Inflammatory macrophage treated with lipopolysaccharide for 4 hours (primary cell): ENCODE measurements at regions not wholly inside any gene's neighbourhood (a gene's known extent, or its start where the extent isn't known, plus 50 kb on each side); places are given as distances from the start of the nearest gene placed in this dataset.
"Not testable (repeated sequence)": the region's sequence is repeated elsewhere in the genome, so short reads cannot be mapped to it uniquely, and the experiment has no call there.

ENCODE experiments used
- DNase-seq: peaks from one replicate; pipeline ENCODE4 v3.0.0-alpha.2; 2020

DNA sequence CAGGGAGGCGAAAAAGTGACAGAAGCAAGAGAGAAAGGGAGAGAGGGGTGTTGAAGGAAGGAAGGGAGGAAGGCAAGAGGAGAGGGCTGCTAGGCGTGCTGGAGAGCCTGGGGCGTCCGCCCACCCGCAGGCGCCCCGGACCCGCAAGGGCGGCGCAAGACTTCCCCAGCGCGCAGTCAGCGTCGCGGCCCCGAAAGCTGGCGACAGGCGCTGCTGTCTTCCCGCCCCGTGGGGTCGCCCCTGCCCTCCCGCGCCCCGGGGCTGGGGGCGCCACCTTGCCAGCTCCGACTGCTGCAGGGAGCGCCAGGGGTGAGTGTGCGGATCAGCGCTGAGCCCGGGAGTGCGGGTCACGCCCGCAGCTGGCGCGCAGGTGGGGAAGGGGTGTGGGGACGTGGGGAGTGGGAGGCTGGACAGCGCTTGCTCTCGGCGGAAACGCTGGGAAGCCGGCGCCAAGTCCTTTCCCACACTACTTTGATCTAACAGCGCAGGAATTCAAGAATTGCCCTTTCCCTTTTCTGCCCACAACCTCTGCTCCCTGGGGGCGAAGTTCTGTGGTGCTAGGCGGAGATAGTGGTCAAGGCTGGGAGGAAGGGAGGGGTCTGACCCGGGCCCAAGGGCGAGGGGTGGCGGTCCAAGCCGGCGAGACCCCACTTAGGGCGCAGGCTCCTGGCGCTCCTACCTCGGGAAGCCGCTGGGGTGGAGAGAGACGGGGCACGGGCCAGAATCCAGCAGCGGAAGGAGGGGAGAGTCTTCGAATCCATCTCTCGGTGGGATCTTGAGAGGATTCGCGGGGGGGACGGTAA lies 266.1 kb downstream of the CGGBP1 start, which contains the start of gene HTR1F:
Gene HTR1F (plus strand): TSS at position 173 of the 803 bp plus-strand sequence.
- no peak for DNase-seq

DNA sequence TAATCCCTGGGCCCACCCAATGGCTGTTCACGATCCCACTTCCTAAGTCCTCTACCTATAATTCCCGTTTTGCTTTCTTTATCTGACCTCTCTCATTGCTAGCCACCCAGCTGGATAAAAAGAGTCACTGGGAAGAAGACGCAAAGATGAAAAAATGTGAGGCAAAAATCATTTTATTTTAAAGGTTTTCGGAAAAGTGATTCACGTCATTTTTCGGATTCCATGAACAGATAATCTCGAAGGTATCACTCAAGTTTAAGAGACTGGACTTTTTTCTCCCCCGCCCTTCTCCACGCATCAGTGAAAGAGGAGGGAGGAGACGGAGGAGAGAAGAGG lies 266.6 kb downstream of the CGGBP1 start:
- DNase-seq = no peak

DNA sequence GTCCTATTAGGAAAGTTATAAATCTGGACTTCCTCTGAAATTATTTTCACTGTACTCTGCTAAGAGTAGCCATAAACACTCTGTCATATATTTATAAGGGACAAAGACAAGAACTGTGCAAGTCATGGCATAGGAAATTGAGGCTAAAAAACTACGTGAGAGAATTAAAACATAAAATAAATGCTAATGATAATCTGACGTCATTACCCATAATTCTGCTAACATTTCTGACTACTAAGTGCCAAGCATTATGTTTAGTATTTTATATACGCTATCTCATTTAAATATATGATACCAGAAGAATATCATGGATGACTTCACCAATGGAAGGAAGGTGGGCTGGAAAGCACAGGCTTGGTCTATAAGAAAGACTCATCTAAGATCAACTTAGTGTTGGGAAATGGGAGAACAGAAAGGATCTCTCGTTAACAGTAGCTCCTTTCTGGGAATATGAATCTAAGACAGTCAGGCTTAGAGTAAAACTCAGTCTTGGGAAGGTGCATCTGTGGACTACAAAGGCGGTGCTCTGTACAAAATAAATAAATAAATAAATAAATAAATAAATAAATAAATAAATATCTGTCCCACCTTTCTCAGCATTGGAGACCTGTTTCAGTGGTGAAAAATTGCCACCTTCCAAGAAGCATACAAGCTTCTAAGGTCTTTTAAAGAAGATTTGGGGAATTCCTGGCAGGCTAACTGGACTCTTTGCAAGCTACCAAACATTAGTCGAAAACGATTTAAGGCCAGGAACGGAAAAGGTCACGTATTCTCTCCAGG lies 267.4 kb downstream of the CGGBP1 start:
- DNase-seq = no peak

DNA sequence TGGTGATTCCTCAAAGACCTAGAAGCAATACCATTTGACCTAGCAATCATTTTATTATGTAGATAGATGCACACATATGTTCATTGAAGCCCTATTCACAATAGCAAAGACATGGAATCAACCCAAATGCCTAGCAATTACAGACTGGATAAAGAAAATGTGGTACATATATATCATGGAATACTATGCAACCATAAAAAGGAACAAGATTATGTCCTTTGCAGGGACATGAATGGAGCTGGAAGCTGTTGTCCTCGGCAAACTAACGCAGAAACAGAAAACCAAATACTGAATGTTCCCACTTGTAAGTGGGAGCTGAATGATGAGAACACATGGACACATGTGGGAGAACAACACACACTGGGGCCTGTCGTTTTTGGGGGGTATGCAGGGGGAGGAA lies 269.8 kb downstream of the CGGBP1 start:
- DNase-seq = not testable (repeated sequence)

DNA sequence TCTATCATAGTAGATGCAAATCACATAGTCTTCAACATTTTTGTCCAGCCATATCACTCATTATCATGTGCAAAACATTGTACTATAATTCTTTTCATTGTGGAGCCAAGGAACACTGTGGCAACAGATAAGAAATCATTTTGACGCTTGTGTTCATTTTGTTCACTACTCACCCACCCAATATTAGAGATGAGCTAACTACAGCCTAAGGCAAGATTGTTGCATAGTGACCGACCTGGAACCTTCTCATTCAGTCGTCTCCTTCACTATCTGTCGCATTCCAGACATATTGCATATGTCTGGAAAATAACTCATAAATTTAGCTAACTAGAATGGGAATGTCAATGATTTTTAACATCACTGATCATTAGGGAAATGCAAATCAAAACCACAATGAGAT lies 270.3 kb downstream of the CGGBP1 start:
- DNase-seq = no peak

DNA sequence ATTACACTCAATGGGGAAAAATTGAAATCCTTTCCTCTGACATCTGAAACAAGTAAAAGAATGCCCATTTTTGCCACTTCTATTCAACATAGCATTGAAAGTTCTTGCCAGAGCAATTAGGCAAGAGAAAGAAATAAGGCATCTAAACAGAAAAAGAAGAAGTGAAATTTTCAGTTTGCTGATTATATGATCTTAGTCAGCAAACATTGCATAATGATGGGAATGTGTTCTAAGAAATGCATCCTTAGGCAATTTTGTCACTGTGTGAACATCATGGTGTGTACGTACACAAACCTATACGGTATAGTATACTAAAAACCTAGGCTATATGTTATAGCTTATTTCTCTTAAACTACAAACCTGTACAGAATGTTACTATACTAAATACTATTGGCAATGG lies 278.0 kb downstream of the CGGBP1 start:
- peak; percentile 95 for DNase-seq

DNA sequence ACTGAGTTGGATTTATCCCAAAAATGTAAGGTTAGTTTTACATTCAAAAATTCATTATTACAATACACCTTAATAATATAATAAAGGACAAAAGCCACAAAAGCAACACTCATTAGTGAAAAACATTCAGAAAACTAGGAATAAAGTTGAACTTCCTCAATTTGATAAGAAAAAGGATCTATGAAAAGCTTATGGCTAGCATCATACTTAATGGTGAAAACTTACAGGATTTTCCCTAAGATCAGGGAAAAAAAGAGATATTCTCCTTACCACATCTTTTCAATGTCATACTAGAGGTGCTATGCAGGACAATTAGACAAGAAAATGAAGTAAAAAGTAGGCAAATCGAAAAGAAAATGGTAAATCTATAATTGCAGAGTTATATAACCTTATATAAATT lies 279.9 kb downstream of the CGGBP1 start:
- DNase-seq = peak; percentile 21

DNA sequence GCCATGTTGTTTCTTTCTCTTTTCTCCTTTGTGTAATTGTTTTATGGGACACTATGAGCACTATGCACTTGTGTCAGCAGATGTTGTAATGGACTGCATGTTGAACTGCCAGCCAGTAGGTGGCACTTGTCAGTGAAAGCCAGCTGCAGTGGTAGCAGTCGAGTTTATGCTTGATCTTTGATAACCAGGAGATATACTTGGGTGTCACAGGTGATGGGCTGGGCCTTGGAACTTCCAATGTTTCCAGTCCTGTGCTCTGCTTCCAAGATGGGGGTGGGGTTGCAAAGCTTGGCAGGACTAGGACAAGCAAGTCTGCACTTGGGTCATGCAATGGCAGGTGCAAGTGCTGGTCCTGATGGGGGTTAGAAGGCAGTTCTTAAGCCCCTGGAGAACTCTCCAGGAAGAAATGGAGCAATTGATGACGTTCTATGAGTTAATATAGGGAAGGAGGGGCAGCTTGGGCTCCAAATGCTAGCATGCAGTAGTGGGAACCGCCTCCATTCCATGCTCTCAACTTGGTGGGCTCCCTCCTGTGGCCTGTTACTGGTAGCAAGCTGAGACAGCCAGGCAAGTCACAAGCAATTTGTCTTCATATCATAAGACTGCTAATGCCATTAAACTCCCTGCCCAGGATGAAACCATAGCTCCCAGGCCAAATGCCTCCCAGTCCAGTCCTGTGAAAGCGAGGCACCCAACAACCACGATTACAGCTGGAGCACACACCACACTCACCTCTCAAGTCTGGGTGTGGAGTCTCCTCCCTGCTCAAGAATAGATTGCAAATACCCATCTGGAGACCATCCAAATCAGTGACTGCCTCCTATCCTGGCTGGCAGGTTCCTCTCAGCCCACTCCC lies 287.2 kb downstream of the CGGBP1 start:
- DNase-seq = peak; percentile 64

DNA sequence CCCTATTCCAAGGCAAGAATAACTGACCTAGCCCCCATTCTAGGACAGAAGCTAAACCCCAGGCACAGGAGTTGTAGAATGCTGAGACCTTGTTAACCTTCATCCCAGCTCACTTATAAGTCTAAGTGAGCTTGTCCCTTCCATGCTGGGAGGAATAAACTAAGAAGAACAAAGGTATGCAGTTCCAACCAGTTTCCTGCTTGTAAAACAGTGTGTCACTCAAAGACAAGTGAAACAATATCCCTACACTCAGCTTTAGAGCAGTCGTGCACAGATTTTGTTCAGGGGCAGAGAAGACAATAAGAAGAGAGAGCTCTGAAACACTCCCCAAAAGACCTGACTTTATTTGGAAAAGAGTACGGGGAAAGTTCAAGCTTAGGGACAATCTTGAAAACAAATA lies 292.1 kb downstream of the CGGBP1 start:
- DNase-seq = no peak

DNA sequence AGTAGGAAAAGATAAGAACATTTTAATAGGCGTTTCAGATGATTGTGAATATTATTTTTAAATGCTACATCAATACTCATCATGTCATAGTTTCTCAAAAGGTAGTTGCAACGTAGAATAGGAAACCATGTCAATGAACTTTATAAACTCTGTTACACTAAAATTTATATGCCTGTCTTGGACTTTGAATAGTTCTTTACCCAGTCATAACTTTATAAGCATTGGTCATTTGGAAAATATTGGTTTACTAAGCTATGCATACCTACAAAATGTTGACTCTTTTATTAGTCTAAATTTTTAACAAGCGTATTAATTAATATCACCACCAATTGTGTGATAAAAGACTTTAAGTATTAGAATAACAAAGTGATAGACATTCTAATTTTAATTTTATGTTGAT lies 293.5 kb downstream of the CGGBP1 start:
- DNase-seq = no peak

DNA sequence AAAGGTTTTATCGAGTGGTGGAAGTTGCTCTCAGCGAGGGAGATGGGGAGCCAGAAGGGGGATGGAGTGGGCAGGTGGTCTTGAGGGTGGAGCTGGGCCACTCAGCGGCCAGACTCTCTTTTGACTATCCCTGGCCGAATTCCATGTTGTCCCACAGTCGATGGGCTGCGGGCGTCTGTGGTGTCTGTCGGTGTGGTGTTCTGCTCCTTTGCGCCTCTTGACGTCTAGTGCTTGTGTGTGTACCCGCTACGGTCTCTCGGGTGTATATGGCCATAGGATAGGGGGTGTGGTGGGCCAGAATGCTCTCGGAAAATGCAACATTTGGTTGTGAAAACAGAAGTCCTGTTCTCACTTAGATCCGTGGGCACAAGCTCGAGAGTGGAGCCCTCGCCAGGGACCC lies 297.0 kb downstream of the CGGBP1 start:
- no peak for DNase-seq

DNA sequence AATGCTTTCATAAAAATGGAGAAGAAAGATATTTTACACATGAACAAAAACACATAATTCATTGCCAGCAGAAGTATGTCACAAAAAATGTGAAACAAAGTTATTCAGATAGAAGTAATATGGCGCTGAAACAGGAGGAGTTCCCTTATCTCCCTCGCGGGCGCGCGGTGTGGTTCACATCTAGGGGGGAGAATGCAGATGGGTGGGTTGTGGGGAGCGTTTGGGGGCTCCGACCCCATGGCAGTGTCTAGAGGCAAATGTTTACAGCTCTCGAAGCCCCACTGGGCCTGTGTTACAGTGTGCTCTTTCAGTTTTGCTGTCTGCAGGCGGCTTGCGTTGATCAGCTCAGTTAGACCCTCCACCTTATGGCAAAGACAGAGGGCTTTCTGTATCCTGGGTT lies 297.5 kb downstream of the CGGBP1 start:
- no peak for DNase-seq

DNA sequence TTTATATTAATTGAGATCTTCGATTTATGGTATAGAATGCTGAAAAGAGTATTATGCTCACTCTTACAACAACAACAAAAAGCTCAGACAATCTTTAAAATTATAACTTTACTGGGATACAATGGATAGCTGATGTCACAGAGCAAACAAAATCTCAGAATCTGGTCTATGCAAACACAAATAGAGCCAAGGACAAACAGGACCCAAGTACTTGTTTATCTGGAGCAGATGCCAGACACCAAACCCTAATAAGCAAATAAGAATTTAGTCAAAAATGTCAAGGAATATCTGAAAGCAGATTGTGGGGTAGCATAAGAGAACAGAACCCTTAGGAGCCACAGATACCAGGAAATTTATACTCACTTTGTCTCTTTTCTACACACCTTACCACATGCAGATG lies 302.2 kb downstream of the CGGBP1 start:
- DNase-seq = no peak

DNA sequence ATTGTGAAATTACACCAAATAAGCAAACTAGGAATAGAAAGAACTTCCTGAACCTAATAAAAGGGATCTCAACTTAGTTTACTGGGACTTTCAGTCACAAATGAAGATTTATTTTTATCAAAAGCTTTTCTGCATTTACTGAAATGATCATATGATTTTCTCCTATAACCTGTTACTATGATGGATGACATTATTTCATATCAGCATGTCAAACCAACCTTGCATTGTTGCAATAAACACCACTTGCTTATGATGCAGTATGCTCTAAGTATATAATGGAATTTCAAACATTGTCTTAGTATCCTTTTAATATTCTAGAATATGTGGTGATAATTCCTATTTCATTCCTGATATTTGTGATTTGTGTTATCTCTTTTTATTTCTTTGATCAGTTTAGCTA lies 303.0 kb downstream of the CGGBP1 start:
- no peak for DNase-seq

DNA sequence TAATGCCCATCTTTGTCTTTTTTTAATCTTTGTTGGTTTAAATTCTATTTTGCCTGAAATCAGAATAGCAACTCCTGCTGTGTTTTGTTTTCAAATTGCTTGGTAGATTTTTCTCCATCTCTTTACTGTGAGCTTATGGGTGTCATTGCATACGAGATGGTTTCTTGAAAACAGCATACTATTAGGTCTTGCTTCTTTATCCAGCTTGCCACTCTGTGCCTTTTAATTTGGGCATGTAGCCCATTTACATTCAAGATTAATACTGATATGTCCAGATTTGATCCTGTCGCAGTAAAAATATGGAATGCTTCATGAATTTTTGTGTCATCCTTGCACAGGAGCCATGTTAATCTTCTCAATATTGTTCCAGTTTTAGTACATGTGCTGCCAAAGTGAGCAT lies 316.6 kb downstream of the CGGBP1 start:
- DNase-seq = no peak

DNA sequence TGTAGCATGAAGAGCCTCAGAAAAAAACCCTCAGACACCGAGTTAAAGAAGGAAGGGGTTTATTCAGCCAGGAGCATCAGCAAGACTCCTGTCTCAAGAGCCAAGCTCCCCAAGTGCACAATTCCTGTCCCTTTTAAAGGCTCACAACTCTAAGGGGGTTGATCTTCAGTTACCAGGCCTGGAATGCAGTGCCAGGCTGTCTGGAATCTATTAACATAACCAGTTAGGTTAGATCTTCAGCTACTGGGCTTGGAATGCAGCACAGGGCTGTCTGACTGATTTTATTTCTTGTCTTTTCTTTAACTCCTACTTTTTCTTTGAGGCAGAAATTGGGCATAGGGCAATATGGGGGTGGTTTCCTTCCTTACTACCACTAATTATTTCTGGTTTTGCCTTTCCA lies 317.9 kb downstream of the CGGBP1 start:
- not testable (repeated sequence) for DNase-seq

DNA sequence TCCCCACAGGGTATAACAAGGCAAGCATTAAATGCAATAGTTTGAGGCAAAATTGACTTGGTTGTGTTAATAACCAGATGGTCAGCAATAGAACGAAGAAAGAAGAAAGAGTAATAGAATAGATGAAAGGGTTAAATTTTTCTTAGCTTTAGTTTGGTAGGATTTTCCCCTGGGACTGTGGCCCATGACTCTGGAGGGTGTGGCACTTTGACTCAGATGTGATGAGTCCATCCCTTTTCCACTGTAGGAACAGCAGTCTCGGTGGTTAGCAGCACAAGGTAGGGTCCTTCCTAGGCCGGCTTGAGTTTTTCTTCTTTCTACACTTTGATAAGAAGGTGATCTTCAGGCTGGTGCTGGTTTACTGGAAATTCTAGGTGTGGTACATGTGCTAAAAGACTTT lies 321.0 kb downstream of the CGGBP1 start:
- not testable (repeated sequence) for DNase-seq

DNA sequence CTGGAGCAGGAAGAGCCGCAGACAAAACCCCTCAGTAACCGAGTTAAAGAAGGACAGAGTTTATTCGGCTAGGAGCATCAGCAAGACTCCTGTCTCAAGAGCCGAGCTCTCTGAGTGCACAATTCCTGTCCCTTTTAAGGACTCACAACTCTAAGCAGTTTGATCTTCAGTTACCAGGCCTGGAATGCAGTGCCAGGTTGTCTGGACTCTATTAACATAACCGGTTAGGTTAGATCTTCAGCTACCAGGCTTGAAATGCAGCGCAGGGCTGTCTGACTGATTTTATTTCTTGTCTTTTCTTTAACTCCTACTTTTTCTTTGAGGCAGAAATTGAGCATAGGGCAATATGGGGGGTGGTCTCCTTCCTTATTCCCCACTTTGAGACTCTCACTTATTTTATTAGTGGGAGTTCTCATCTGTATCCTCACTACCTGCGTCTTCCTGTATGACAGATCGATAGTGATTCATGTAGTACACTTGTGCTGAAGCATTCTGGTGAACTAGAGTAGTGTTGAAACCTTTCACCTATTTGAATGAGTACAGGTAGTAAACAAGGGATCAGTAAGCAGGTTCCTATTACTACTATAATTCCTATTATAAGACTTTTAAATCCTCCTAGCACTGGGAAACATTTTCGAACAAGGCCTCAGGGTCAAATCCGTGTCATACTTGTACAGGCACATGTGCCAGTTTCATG lies 325.0 kb downstream of the CGGBP1 start:
- DNase-seq = no peak

DNA sequence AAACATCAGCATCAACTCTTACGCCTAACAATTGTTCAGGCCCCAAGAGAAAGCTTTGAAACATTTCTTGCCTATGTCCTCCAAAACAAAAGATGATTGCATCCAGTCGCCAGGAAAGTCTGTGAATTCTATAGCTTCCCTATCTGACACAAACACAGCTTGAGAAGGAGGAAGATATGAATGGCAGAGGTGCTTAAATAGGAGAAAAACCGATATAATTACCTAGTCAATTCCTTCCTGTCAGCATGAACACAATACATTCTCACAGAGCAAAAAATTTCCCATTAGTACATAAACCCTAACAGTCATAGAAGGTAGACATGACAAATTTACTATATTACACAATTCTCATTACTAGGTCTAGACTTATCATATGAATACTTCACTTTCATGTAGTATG lies 326.5 kb downstream of the CGGBP1 start:
- no peak for DNase-seq

DNA sequence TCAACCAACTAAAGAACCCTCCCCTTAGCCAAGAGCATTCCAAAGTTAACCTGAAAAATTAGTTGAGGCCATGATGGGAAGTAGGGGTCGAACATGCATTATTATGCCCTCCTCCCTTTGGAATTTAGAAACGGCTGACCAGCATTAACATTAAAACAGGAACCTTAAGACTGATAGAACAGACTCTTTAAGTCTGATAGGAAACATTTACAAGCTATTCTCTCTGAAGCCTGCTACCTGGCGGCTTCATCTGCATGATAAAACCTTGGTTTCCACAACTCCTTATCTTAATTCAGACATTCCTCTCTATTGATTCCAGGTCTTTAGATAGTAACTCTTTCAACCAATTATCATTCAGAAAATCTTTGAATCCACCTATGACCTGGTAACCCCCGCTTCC lies 331.0 kb downstream of the CGGBP1 start:
- no peak for DNase-seq

DNA sequence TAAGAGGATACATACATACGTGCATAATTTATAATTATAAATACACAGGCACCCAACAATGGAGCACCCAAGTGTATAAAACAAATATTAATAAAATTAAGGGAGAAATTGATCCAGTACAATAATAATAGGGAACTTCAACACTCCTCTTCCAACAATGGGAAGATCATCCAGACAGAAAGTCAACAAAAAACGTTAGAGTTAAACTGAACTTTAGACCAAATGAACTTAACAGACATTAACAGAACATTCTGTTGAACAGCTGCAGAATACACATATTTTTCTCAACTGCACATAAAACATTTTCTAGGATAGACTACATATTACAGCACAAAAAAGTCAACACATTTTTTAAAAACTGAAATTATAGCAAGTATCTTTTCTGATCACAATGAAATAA lies 339.7 kb downstream of the CGGBP1 start:
- DNase-seq = no peak

DNA sequence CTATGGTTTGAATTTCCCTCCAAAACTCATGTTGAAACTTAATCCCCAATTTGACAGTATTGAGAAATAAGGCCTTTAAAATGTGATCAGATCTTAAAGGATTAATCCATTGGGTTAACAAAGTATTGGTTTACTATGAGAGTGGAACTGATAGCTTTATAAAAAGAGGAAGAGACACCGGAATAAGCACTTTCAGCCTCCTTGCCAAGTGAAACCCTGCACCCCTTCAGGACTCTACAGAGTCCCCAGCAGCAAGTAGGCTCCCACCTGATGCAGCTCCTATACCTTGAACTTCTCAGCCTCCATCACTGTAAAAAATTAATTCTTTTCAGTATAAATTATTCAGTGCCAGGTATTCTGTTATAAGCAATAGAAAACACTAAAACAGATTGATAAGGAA lies 348.3 kb downstream of the CGGBP1 start:
- DNase-seq = no peak

DNA sequence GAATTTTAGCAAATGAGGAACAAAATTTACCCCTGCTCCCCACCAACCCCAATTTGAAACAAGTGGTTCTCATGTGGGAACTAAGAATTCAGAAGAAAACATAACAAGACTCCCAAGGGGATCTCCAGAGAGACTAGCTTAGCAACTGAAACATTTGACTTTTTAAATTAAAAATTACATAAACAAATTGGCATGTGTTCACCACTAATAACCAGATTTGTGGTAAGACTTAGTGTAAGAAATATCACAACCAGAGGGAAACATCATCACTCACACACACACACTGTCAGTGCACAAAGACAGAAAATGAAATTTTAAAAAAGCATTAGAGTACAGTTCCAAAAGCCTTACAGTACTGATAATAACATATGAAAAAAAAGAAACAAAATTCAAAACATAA lies 348.8 kb downstream of the CGGBP1 start:
- DNase-seq = no peak
